ENCODE measurements at regions not wholly inside any gene's neighbourhood (a gene's known extent, or its start where the extent isn't known, plus 50 kb on each side); places are given as distances from the start of the nearest gene placed in this dataset.

DNA sequence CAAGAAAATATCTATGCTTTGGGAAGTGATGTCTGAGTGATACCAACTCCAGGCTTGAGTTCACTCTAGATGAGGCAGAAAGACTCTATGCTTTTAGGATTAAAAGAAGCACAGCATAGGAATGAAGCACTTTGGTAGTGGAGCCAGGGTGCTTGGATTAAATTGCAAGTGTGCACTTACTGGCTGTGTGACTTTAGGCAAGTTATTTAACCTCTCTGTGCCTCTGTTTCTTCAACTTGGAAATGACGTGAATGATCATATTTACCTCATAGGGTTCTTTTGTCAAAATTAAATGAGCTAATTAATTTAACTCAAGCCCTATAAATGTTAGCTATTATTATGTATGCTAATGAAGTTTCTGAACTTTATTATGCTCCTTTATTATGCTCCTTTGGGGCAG is 446.1 kb downstream of the TTLL7 start:
- in situ Hi-C loops (cut with MboI; ENCODE audit: low sequenced_read_pairs in 4 of 4) (no loop called here), intact Hi-C loops (cut with DNase I; ENCODE audit: low total_unique reads) (no loop called here)
- ATAC-seq (no peak), DNase-seq (no peak)
- no peaks in the 10 kb centered on the region for H3K36me3 ChIP-seq
- H3K27ac ChIP-seq: no peak overlapping the region
- H3K27me3 ChIP-seq: no peaks in the 10 kb centered on the region
- TF ChIP-seq CTCF (IDR thresholded peaks at IDR 0.05 in 4 of 5, conservative IDR thresholded peaks at IDR 0.05 in 1 of 5) (no peak), POLR2A (IDR thresholded peaks at IDR 0.05) (no peak)
- H3K4me1 ChIP-seq: peaks cover 0 to 8% of the 10 kb centered on the region in 2 donors
- H3K4me3 ChIP-seq: no peak overlapping the region
- H3K9me3 ChIP-seq: no peaks in the 10 kb centered on the region

GRCh38 chr1:83548311-83548710 is 450.6 kb downstream of the TTLL7 start:
- intact Hi-C loops (cut with DNase I; ENCODE audit: low total_unique reads): no loop called here
- TF ChIP-seq POLR2A (IDR thresholded peaks at IDR 0.05): no peak
- no peak for TF ChIP-seq CTCF (IDR thresholded peaks at IDR 0.05 in 4 of 5, conservative IDR thresholded peaks at IDR 0.05 in 1 of 5)
- Histone ChIP-seq H3K9me3 (no peaks in the 10 kb centered on the region), H3K27ac (no peak overlapping the region), H3K36me3 (no peaks in the 10 kb centered on the region), H3K4me3 (no peak overlapping the region), H3K4me1 (no peaks in the 10 kb centered on the region), H3K27me3 (no peaks in the 10 kb centered on the region)
- no peak for ATAC-seq
- in situ Hi-C loops (cut with MboI; ENCODE audit: low sequenced_read_pairs in 4 of 4): no loop called here
- no peak for DNase-seq

- Histone ChIP-seq H3K4me1 (no peaks in the 10 kb centered on the region), H3K9me3 (no peaks in the 10 kb centered on the region), H3K27me3 (no peaks in the 10 kb centered on the region), H3K36me3 (no peaks in the 10 kb centered on the region), H3K4me3 (no peak overlapping the region), H3K27ac (no peak overlapping the region)
- no peak for TF ChIP-seq POLR2A (IDR thresholded peaks at IDR 0.05)
- TF ChIP-seq CTCF (IDR thresholded peaks at IDR 0.05 in 4 of 5, conservative IDR thresholded peaks at IDR 0.05 in 1 of 5): no peak
- no peak for DNase-seq
- intact Hi-C loops (cut with DNase I; ENCODE audit: low total_unique reads): no loop called here
- ATAC-seq: no peak
- in situ Hi-C loops (cut with MboI; ENCODE audit: low sequenced_read_pairs in 4 of 4): no loop called here
Observed at GRCh38 chr1:83547901-83548300, 451.0 kb downstream of the TTLL7 start.

GRCh38 chr1:83546874-83547273 is 452.1 kb downstream of the TTLL7 start:
- intact Hi-C loops (cut with DNase I; ENCODE audit: low total_unique reads): no loop called here
- no peak for DNase-seq
- Histone ChIP-seq H3K4me3 (no peak overlapping the region), H3K27ac (no peak overlapping the region), H3K9me3 (no peaks in the 10 kb centered on the region), H3K27me3 (no peaks in the 10 kb centered on the region), H3K36me3 (no peaks in the 10 kb centered on the region), H3K4me1 (no peaks in the 10 kb centered on the region)
- peak in 1 of 2 donors; percentile 56 for ATAC-seq
- TF ChIP-seq CTCF (IDR thresholded peaks at IDR 0.05 in 4 of 5, conservative IDR thresholded peaks at IDR 0.05 in 1 of 5) (no peak), POLR2A (IDR thresholded peaks at IDR 0.05) (no peak)
- in situ Hi-C loops (cut with MboI; ENCODE audit: low sequenced_read_pairs in 4 of 4): no loop called here

DNA sequence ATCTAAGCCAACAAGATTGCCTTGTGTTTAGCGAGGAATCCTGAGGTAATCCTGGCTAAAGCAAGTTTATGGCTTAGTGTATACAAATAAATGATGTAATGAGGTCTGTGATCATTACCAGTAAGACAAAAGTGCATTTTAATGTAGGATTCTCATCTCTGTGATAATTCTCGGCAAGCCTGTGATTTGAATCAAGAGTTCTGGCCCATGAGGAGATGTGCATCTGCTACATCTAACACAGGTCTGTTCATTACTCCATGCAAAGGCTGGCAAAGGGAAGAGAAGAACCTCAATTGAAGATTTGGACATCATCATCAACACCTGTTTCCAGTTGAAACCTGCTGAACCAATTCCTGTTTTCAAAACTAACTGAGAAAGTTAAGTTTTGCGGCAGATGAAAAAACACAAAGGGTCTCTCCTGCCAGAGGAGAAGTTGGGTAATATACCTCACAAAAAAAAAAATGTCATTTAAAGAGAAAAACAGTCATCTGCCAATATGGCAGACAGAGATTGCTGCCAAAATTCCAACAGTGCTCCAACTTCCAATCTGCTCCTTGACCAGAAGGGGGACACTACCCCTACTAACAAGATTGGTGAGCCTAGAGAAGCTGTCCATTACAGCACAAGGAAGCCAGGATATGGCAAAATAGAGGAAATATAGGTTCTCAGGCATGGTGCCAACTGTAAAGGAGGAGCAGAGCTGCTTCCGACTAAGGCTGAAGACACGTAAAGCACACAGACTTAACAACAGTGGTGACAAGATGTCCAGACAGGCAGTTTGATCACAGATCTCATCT is 453.7 kb downstream of the TTLL7 start:
- Histone ChIP-seq H3K27ac (no peak overlapping the region), H3K9me3 (no peaks in the 10 kb centered on the region), H3K4me1 (no peaks in the 10 kb centered on the region), H3K27me3 (no peaks in the 10 kb centered on the region), H3K36me3 (no peaks in the 10 kb centered on the region), H3K4me3 (no peak overlapping the region)
- ATAC-seq: no peak
- TF ChIP-seq POLR2A (IDR thresholded peaks at IDR 0.05): no peak
- no peak for TF ChIP-seq CTCF (IDR thresholded peaks at IDR 0.05 in 4 of 5, conservative IDR thresholded peaks at IDR 0.05 in 1 of 5)
- in situ Hi-C loops (cut with MboI; ENCODE audit: low sequenced_read_pairs in 4 of 4) (no loop called here), intact Hi-C loops (cut with DNase I; ENCODE audit: low total_unique reads) (no loop called here)
- no peak for DNase-seq

All from gastrocnemius medialis (tissue), 4 donors.